HUES48 (cell line): ENCODE measurements at regions not wholly inside any gene's neighbourhood (a gene's known extent, or its start where the extent isn't known, plus 50 kb on each side); places are given as distances from the start of the nearest gene placed in this dataset.

ENCODE experiments used
- H3K27ac ChIP-seq: one replicate; pipeline ENCODE4 v1.7.0; 2013; ENCODE audit warnings: low read depth, low read length, inconsistent platforms
- H3K27me3 ChIP-seq: 2 replicates; pipeline ENCODE4 v1.6.1; 2013; ENCODE audit warnings: mild to moderate bottlenecking, low read length; ENCODE audit not compliant: control insufficient read depth, insufficient read depth
- H3K36me3 ChIP-seq: 2 replicates; pipeline ENCODE4 v1.6.1; 2013; ENCODE audit warnings: low read length; ENCODE audit not compliant: control insufficient read depth, insufficient read depth
- H3K4me1 ChIP-seq: 2 replicates; pipeline ENCODE4 v1.6.1; 2013; ENCODE audit warnings: mild to moderate bottlenecking, low read length; ENCODE audit not compliant: control insufficient read depth, insufficient read depth
- H3K4me3 ChIP-seq: 2 replicates; pipeline ENCODE4 v1.5.1; 2013; ENCODE audit warnings: mild to moderate bottlenecking, low read depth, low read length
- H3K9ac ChIP-seq: 2 replicates; pipeline ENCODE4 v1.6.1; 2013; ENCODE audit warnings: mild to moderate bottlenecking, low read depth, low read length, moderate library complexity
- H3K9me3 ChIP-seq: 2 replicates; pipeline ENCODE4 v1.6.1; 2013; ENCODE audit warnings: low read length; ENCODE audit not compliant: control insufficient read depth, insufficient read depth

DNA sequence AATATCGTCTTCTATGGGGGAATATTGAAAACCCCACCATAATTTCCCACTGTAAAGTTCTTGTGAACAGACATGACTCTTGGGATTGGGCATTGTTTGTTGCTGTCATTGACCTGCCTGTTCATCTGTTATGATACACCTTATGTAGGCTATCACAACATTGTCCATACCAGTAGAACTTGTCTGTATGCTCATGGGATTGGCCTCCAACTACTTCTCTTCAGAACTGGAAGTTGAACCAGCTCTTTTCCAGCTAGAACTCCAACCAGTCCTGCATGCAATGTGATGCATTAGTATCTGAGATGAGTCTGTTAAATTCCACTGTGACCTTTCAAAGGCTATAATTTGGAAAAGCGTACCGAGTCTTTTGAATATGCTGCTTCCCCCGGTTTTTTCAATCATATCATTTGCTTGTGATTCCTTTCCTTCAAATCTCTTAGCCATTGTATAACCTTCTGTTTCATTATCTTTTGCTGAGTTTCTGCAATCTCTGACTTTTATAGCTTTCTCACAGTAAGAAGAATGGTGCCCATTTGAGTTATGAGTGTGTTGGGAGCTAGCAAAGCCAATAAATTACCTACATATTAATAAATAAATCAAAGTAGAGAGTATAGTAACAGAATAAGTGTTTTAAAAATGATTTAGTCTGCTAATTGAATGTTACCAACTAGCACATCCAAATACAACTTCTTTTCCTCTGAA, 101.9 kb downstream of the PLK2 start:
- Histone ChIP-seq H3K36me3 (no peaks in the 10 kb centered on the region), H3K9me3 (no peaks in the 10 kb centered on the region), H3K4me1 (peaks cover 15% of the 10 kb centered on the region), H3K9ac (no peak overlapping the region), H3K27me3 (no peaks in the 10 kb centered on the region), H3K4me3 (no peak overlapping the region), H3K27ac (no peak overlapping the region)

DNA sequence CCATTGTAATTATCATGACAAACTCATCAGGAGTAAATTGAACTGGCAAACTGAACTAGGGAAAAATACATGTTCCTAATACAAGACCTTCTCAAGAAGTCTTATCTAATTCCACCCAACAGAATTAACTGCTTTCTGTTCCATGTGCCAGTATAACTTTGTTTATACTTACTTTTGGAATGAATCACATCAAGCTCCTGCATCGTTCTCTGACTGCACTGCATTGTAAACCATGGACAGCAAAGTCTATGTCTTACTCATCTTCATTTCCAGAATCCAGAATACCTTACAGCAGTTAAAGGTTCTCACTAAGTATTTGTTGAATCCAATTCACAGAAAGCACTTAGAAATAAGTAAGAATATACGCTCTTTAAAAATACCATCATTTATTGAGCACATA, 102.8 kb downstream of the PLK2 start:
- Histone ChIP-seq H3K27ac (no peak overlapping the region), H3K27me3 (no peaks in the 10 kb centered on the region), H3K36me3 (no peaks in the 10 kb centered on the region), H3K4me3 (no peak overlapping the region), H3K4me1 (peaks cover 15% of the 10 kb centered on the region), H3K9me3 (no peaks in the 10 kb centered on the region), H3K9ac (no peak overlapping the region)

DNA sequence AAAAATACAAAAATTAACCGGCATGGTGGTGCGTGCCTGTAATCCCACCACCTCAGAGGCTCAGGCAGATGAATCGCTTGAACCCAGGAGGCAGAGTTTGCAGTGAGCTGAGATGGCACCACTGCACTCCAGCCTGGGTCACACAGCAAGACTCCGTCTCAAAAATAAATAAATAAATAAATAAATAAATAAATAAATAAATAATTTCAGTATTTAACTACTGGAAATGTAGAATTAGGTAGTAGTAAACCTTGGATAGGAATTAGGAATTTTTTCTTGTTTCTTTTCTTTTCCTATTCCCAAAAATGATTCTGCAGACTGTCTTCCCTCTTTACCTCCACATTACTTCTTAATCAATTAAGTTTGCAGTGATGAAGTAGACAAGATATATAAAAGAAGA, 103.2 kb downstream of the PLK2 start:
- no peaks in the 10 kb centered on the region for H3K9me3 ChIP-seq
- no peak overlapping the region for H3K9ac ChIP-seq
- H3K36me3 ChIP-seq: no peaks in the 10 kb centered on the region
- peaks cover 15% of the 10 kb centered on the region for H3K4me1 ChIP-seq
- H3K27ac ChIP-seq: no peak overlapping the region
- no peak overlapping the region for H3K4me3 ChIP-seq
- no peaks in the 10 kb centered on the region for H3K27me3 ChIP-seq

DNA sequence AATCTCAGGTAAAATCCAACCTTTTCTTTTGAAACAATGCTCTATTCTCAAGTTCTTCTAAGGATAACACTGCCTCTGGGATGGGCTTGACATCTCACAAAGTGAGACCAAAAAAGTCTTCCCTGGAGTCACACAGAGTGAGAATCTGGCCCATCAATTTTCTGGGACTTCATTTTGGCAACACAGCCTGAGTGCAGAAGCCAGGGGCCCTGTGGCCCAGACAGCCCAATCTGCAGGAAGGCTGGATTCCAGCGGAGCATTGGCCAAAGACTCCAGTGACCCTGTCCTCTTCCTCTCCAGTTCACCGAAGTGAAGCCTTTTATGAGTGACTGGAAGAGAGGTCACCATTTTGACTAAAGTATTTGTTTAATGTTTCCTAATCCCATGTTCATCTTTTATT, 105.1 kb downstream of the PLK2 start:
- Histone ChIP-seq H3K4me3 (no peak overlapping the region), H3K36me3 (no peaks in the 10 kb centered on the region), H3K9me3 (peaks cover 3% of the 10 kb centered on the region; the same call in 1 of the 2 replicates), H3K27me3 (no peaks in the 10 kb centered on the region), H3K27ac (no peak overlapping the region), H3K9ac (no peak overlapping the region), H3K4me1 (peaks cover 6% of the 10 kb centered on the region)

DNA sequence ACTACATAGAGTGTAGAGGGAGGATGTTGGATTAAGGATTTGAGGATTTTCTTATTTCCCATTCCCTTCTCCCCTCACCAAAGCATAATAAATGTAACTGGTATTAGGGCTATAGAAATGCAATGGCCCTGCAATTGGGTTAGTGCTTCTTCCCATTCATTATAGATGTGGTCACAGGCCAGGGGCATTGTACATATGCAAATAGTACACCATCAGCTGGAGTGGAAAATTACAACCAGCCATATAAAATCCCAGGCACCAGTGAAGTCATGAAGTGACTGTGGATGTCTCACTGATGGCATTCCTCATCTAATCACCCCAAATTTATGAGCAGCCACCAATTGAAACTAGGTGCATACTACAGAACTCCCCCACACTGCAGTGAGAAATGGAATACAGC, 105.9 kb downstream of the PLK2 start:
- no peak overlapping the region for H3K9ac ChIP-seq
- no peak overlapping the region for H3K27ac ChIP-seq
- H3K27me3 ChIP-seq: no peaks in the 10 kb centered on the region
- peaks cover 3% of the 10 kb centered on the region; the same call in 1 of the 2 replicates for H3K9me3 ChIP-seq
- H3K36me3 ChIP-seq: no peaks in the 10 kb centered on the region
- H3K4me3 ChIP-seq: no peak overlapping the region
- peaks cover 6% of the 10 kb centered on the region for H3K4me1 ChIP-seq

DNA sequence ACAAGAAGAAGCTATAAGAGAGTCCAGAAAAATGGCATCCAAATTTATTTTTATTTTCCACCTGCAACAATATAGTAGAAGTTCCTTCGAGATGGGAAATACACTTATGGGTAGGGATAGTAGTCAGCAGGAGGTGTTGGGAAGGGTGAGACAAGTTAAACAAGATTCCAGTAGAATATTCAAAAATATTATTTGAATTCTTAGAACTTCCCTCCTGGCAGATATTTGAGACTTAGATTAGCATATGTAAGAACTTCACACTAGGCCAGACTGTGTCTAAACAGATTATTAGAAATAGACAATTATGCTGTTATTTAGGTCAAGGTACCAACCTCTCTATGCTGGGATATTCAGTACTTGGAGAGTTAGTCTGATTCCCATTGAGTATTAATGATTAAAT, 108.7 kb downstream of the PLK2 start:
- H3K36me3 ChIP-seq: no peaks in the 10 kb centered on the region
- H3K9ac ChIP-seq: no peak overlapping the region
- H3K27me3 ChIP-seq: no peaks in the 10 kb centered on the region
- H3K27ac ChIP-seq: no peak overlapping the region
- H3K9me3 ChIP-seq: peaks cover 3% of the 10 kb centered on the region; the same call in 1 of the 2 replicates
- no peak overlapping the region for H3K4me3 ChIP-seq
- H3K4me1 ChIP-seq: peaks cover 6% of the 10 kb centered on the region

DNA sequence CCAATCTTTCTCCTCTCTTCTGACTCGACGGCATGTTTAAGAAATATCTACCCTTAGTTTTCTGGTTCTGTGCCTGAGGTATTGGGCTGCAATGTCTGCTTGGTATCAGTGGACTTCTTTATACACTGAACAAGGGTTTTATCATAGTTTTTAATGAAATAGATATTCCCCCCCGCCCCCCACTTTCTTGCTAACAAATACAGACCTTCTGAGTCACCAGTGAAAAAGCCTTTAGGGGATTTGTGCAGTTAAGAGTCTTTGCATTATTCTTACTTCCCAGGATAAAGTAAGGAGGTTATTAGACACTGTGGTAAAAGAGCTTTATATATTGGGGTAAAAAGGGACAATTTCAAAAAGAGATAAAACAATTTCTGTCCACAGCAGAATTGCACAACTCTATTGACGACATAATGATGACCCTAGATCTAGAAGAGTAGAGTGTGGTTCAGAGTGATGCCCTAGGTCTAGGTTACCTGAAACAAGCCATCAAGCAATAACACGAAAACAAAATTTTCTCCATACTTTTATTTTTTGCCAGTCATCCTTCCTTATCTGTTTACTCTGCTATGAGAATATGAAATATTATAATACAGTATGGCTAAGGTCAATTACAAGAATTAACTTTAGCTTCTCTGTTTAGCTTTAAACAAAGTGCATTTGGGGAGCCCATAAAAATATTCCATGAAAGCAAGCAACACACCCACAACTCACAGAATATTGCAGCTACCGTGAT, 110.7 kb downstream of the PLK2 start:
- peaks cover 6% of the 10 kb centered on the region for H3K4me1 ChIP-seq
- H3K27me3 ChIP-seq: no peaks in the 10 kb centered on the region
- no peaks in the 10 kb centered on the region for H3K36me3 ChIP-seq
- no peak overlapping the region for H3K4me3 ChIP-seq
- H3K27ac ChIP-seq: no peak overlapping the region
- H3K9ac ChIP-seq: no peak overlapping the region
- peaks cover 3% of the 10 kb centered on the region; the same call in 1 of the 2 replicates for H3K9me3 ChIP-seq

DNA sequence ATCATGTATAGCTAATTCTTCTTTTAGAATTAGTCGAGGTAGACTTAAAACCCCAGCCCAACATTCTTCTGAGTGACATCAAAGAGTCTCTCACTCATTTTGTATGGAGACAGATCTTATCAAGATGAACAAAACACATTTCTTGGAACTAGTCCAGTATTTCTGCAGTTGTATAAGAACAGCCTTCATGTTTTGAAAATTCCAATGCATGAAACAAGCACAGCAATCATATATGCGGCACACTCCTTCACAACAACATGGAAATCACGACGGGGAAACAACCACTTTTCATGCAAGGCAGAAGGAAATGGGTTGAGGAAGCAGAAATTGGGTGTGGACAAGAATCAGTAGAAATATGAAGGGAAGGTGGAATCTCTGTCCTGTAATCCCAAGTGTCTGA, 113.8 kb downstream of the PLK2 start:
- H3K27me3 ChIP-seq: no peaks in the 10 kb centered on the region
- H3K4me3 ChIP-seq: no peak overlapping the region
- H3K4me1 ChIP-seq: no peaks in the 10 kb centered on the region
- no peak overlapping the region for H3K9ac ChIP-seq
- peaks cover 3% of the 10 kb centered on the region; the same call in 1 of the 2 replicates for H3K9me3 ChIP-seq
- no peak overlapping the region for H3K27ac ChIP-seq
- H3K36me3 ChIP-seq: no peaks in the 10 kb centered on the region

DNA sequence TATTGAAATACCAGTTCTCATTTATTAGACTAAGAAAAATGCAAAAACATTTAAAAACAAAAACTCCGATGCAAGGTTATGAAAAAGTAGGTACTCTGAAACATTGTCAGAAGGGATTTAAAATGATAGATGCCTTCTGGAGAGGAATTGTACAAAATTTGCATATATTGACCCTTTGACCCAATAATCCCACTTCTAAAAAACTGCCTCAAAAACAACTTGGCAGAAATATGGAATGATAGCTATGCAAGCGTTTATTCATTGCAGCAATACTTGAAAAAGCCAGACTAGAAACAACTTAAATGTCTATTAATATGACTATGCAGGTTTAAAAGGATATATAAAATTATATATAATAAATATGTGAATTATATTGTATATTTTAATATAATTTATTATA, 118.4 kb downstream of the PLK2 start:
- Histone ChIP-seq H3K4me1 (no peaks in the 10 kb centered on the region), H3K9me3 (no peaks in the 10 kb centered on the region), H3K27me3 (no peaks in the 10 kb centered on the region), H3K4me3 (no peak overlapping the region), H3K27ac (no peak overlapping the region), H3K36me3 (no peaks in the 10 kb centered on the region), H3K9ac (no peak overlapping the region)

DNA sequence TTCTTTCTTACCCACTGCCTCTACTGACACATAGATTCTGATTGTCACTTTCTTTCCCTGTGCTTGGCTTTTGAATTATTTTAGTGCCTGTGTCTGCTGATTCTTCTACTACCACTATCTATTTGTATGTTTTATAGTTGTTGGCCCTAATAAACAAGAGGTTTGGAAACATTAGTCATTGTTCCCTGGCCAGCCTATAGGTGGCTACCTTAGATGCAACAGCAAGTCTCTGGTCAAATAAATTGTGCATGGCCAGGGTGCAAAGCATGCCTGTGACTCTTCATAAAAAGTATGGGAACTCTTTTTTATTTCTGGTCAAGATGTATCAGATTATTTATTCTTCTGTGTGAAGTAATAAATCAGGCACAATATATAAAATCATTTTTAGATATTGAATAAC, 124.4 kb downstream of the PLK2 start:
- Histone ChIP-seq H3K27me3 (no peaks in the 10 kb centered on the region), H3K9ac (no peak overlapping the region), H3K4me3 (no peak overlapping the region), H3K4me1 (no peaks in the 10 kb centered on the region), H3K9me3 (no peaks in the 10 kb centered on the region), H3K27ac (no peak overlapping the region), H3K36me3 (no peaks in the 10 kb centered on the region)

DNA sequence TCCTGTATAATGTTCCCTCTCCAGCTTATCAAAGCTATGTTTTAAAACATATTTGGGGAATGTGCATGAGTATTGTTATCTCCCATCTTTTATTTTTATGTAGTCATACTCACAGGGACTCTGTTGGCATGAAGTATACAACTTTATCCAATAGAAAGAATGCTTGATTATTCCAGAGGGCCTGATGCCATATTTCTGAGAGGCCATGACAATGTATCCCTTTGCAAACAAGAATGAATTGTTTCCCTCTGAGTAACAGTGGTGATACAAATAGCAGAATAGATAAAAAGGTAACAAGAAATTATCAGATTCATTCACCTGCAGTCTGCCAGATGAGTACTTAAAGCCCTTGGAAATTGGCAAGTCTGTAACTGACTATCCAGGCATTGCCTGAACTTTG, 125.9 kb downstream of the PLK2 start:
- Histone ChIP-seq H3K27me3 (no peaks in the 10 kb centered on the region), H3K36me3 (no peaks in the 10 kb centered on the region), H3K4me1 (no peaks in the 10 kb centered on the region), H3K4me3 (no peak overlapping the region), H3K9me3 (no peaks in the 10 kb centered on the region), H3K27ac (no peak overlapping the region), H3K9ac (no peak overlapping the region)
